Cardiac fibroblast (primary cell): ENCODE measurements at regions not wholly inside any gene's neighbourhood (a gene's known extent, or its start where the extent isn't known, plus 50 kb on each side); places are given as distances from the start of the nearest gene placed in this dataset.
"Not testable (repeated sequence)": the region's sequence is repeated elsewhere in the genome, so short reads cannot be mapped to it uniquely, and the experiment has no call there.

Source experiments
- DNase-seq, 2 donors: peaks; one replicate each; pipeline versions ENCODE4 v3.0.0 to v3.0.0-alpha.2; 2010; ENCODE audit warnings: low read depth in 2 of 2
- H3K4me3 ChIP-seq, 2 donors: replicated peaks in 1 of 2; 1 replicate in 1 of 2; 2 replicates in 1 of 2; pipeline ENCODE4 v1.5.1; 2011; ENCODE audit warnings: low read depth in 2 of 2, low read length in 2 of 2, mild to moderate bottlenecking in 2 of 2, moderate library complexity in 1 of 2
- TF ChIP-seq, protein P1 (sequence below): IDR thresholded peaks from one replicate; pipeline ENCODE4 v1.5.1; 2011; ENCODE audit warnings: low read depth, mild to moderate bottlenecking, low read length, inconsistent platforms

DNA sequence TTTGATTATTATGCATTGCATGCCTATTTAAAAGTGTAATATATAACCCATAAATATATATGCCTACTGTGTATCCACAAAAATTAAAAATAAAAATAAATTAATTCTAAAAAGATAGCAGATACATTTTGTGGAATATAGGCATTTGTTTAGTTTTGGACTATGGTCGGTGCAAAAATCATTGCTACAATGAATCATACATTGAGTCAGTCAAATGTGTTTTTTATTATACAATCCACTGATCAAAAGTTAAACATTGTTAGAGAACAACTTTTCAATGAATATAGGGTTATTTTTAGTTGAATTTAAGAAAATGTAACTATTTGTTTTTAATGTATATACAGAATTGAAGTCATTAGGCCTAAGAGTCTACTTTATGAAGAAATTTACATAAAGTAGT lies 885.9 kb downstream of the EFNA5 start:
- TF ChIP-seq, protein P1, sequence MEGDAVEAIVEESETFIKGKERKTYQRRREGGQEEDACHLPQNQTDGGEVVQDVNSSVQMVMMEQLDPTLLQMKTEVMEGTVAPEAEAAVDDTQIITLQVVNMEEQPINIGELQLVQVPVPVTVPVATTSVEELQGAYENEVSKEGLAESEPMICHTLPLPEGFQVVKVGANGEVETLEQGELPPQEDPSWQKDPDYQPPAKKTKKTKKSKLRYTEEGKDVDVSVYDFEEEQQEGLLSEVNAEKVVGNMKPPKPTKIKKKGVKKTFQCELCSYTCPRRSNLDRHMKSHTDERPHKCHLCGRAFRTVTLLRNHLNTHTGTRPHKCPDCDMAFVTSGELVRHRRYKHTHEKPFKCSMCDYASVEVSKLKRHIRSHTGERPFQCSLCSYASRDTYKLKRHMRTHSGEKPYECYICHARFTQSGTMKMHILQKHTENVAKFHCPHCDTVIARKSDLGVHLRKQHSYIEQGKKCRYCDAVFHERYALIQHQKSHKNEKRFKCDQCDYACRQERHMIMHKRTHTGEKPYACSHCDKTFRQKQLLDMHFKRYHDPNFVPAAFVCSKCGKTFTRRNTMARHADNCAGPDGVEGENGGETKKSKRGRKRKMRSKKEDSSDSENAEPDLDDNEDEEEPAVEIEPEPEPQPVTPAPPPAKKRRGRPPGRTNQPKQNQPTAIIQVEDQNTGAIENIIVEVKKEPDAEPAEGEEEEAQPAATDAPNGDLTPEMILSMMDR = no peak
- DNase-seq = no peak
- no peak overlapping the region for H3K4me3 ChIP-seq

DNA sequence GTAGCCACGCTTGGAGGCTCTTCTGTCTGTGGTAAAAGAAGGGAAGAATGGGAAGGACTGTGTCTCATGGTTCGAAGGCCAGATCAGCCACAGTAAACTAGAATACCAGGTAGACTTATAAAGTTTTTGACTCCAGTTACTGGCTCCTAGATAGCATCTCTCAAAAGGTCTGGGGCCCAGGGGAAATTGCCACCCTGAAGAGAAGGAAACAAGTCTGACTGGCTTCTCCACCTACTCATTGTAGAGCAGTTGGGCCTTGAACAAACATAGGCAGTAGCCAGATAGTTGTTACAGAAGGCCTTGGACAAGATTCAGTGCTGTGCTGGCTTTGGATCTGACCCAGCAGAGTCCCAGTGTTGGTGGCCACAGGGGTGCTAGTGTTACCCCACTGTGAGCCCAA lies 890.4 kb downstream of the EFNA5 start:
- DNase-seq = no peak
- H3K4me3 ChIP-seq = no peak overlapping the region
- TF ChIP-seq, protein P1 = no peak

DNA sequence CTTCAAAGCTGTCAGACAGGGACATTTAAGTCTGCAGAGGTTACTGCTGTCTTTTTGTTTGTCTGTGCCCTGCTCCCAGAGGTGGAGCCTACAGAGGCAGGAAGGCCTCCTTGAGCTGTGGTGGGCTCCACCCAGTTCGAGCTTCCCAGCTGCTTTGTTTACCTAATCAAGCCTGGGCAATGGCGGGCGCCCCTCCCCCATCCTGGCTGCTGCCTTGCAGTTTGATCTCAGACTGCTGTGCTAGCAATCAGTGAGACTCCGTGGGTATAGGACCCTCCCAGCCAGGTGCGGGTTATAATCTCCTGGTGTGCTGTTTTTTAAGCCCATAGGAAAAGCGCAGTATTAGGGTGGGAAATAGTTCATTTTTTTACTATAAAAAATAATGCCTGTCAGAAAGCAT lies 894.2 kb downstream of the EFNA5 start:
- not testable (repeated sequence) for DNase-seq, H3K4me3 ChIP-seq

DNA sequence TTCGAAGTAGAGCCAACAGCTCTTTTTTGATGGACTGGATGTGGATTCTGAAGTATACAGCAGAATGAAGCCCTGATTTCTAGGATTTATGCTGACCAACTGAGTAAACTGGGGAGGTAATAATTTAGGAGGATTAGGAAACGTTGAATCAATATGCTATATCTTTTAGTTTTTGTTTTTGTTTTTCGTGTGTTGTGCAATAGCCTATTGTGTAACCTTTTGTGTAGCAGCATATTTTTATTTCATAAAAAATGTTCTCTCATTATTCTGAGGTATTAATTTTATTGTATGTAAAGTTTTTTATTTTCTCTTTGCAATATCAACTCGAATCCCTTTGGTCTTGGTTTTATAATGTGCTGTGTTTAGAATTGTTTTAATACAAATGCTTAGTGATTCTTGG lies 902.3 kb downstream of the EFNA5 start:
- no peak overlapping the region for H3K4me3 ChIP-seq
- TF ChIP-seq, protein P1 = no peak

DNA sequence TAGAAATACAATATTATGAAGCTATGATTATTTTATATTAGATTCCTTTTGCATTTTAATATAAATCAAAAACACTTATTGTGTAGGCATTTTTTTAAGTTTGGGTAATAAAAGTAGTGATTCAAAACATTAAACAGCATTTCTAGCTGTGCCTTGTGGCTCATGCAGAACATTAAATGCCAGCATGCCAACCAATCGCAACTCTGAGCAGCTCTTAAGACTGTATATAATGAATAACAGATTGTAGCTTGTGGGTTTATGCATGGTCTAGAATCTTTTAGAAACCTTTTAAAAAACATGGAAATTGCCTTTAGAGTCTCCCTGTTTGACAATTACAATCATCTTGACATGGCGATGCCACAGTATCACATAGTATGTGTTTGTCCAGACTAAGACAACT lies 903.8 kb downstream of the EFNA5 start:
- H3K4me3 ChIP-seq = no peak overlapping the region
- DNase-seq = no peak
- TF ChIP-seq, protein P1 = no peak

More for the DNA sequence above, 902.3 kb downstream of the EFNA5 start:
- DNase-seq = no peak

DNA sequence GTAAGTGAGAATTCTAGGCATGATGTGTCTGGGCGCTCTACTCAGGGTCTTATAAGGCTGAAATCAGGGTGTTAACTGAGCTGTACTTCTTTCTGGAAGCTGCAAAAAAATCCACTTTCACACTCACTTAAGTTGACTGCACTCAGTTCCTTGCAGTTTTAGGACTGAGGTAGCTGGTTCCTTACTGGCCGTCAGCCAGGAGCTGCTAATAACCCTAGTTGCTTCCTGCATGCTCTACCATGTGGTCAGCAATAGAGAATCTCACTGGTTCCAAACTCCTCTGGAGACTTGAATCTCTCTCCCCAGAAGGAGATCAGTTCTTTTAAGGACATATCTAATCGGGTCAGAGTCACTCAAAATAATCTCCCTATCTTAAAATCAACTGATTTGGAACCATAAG lies 911.2 kb downstream of the EFNA5 start:
- no peak overlapping the region for H3K4me3 ChIP-seq
- peak; percentile 2 to 22 for DNase-seq
- TF ChIP-seq, protein P1 = no peak

DNA sequence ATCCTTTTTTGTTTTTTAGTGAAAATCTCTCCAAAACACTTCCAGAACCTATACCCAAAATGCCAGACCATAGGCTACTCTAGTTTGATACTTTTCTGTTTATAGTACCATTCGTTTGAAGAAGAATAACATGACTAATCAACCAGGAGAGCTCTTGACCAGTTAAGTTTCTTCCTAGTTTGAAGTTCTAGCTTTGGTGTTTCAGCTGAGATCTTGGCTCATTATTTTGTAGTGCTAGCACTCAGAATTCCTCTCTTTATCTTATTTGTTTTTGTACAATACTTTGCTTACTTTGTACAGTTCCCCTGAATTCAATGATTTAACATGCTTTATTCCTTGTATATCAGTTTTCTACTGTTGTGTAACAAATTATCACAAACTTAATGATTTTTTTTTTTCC lies 911.6 kb downstream of the EFNA5 start:
- TF ChIP-seq, protein P1 = no peak
- DNase-seq = no peak
- H3K4me3 ChIP-seq = no peak overlapping the region

DNA sequence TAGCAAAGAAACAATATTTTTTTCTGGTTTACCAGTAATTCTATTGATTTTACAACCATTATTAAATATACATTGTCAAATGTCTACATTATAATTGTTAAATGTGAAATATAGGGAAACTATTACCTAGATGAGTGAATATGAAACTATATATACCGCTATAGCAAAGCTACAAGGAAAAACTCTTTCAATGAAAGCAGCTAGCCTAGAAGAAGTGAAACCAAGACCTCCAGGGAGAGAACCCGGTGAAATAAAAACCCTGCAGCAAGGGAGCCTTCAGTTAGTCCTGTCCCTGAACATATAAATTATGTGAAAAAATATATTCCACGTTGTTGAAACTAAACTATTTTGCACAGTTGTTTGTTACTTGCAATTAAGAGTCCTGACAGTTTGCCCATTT lies 913.1 kb downstream of the EFNA5 start:
- H3K4me3 ChIP-seq = no peak overlapping the region
- DNase-seq = no peak
- TF ChIP-seq, protein P1 = no peak
